H9 (cell line): ENCODE measurements at regions not wholly inside any gene's neighbourhood (a gene's known extent, or its start where the extent isn't known, plus 50 kb on each side); places are given as distances from the start of the nearest gene placed in this dataset.
A peak's percentile ranks its signal among the peaks of the same experiment; 100 is the strongest.

Experiments used
- DNase-seq: peaks from one replicate; pipeline ENCODE4 v3.0.0-alpha.2; 2017
- H2AFZ ChIP-seq: one replicate; pipeline ENCODE4 v1.6.1; 2013; ENCODE audit warnings: mild to moderate bottlenecking, low read length, control low read depth, moderate library complexity
- H2AK5ac ChIP-seq: 2 replicates; pipeline ENCODE4 v1.6.1; 2013; ENCODE audit warnings: low read length, control low read depth, mixed read lengths; ENCODE audit not compliant: insufficient read length
- H2BK120ac ChIP-seq: one replicate; pipeline ENCODE4 v1.6.1; 2013; ENCODE audit warnings: low read depth, mild to moderate bottlenecking, low read length, control low read depth, inconsistent platforms; ENCODE audit not compliant: poor library complexity, severe bottlenecking
- H2BK12ac ChIP-seq: 2 replicates; pipeline ENCODE4 v1.6.1; 2013; ENCODE audit warnings: low read length, control low read depth, mixed read lengths, low read depth; ENCODE audit not compliant: insufficient read length
- H2BK15ac ChIP-seq: 2 replicates; pipeline ENCODE4 v1.6.1; 2013; ENCODE audit warnings: low read depth, low read length, control low read depth
- H2BK20ac ChIP-seq: one replicate; pipeline ENCODE4 v1.6.1; 2013; ENCODE audit warnings: low read depth, mild to moderate bottlenecking, low read length, control low read depth, inconsistent platforms; ENCODE audit not compliant: poor library complexity, severe bottlenecking
- H2BK5ac ChIP-seq: 2 replicates; pipeline ENCODE4 v1.6.1; 2013; ENCODE audit warnings: low read length, control low read depth, mixed read lengths; ENCODE audit not compliant: insufficient read length
- H3K14ac ChIP-seq: 2 replicates; pipeline ENCODE4 v1.6.1; 2013; ENCODE audit warnings: low read length, control low read depth; ENCODE audit not compliant: insufficient read depth
- H3K18ac ChIP-seq: 2 replicates; pipeline ENCODE4 v1.6.1; 2013; ENCODE audit warnings: low read depth, mild to moderate bottlenecking, mixed read lengths, low read length, control low read depth; ENCODE audit not compliant: insufficient read length
- H3K23ac ChIP-seq: 2 replicates; pipeline ENCODE4 v1.6.1; 2013; ENCODE audit warnings: low read length, control low read depth, mixed read lengths, low read depth; ENCODE audit not compliant: insufficient read length
- H3K23me2 ChIP-seq: 2 replicates; pipeline ENCODE4 v1.6.1; 2013; ENCODE audit warnings: low read depth, mild to moderate bottlenecking, mixed read lengths, low read length, control low read depth; ENCODE audit not compliant: insufficient read length, poor library complexity, severe bottlenecking
- H3K27ac ChIP-seq: 2 replicates; pipeline ENCODE4 v1.5.1; 2013; ENCODE audit warnings: low read length, control low read depth, mixed read lengths, low read depth; ENCODE audit not compliant: insufficient read length
- H3K27me3 ChIP-seq: 2 replicates; pipeline ENCODE4 v1.6.1; 2013; ENCODE audit warnings: low read length, control low read depth, inconsistent platforms; ENCODE audit not compliant: insufficient read depth
- H3K4ac ChIP-seq: 2 replicates; pipeline ENCODE4 v1.6.1; 2013; ENCODE audit warnings: low read depth, mild to moderate bottlenecking, control low read depth, inconsistent platforms, low read length, moderate library complexity
- H3K4me1 ChIP-seq: 2 replicates; pipeline ENCODE4 v1.6.1; 2013; ENCODE audit warnings: low read length, control low read depth, inconsistent platforms; ENCODE audit not compliant: insufficient read depth
- H3K4me2 ChIP-seq: 2 replicates; pipeline ENCODE4 v1.6.1; 2013; ENCODE audit warnings: low read length, control low read depth, mixed read lengths; ENCODE audit not compliant: insufficient read length, insufficient read depth
- H3K56ac ChIP-seq: 2 replicates; pipeline ENCODE4 v1.6.1; 2013; ENCODE audit warnings: low read depth, mild to moderate bottlenecking, mixed read lengths, low read length, control low read depth; ENCODE audit not compliant: insufficient read length
- H3K79me1 ChIP-seq: 2 replicates; pipeline ENCODE4 v1.6.1; 2013; ENCODE audit warnings: low read depth, mild to moderate bottlenecking, moderate library complexity, low read length, control low read depth, inconsistent platforms; ENCODE audit not compliant: insufficient read depth, poor library complexity, severe bottlenecking
- H3K79me2 ChIP-seq: 2 replicates; pipeline ENCODE4 v1.6.1; 2013; ENCODE audit warnings: low read length, control low read depth, inconsistent platforms; ENCODE audit not compliant: insufficient read depth
- H3K9ac ChIP-seq: 2 replicates; pipeline ENCODE4 v1.6.1; 2013; ENCODE audit warnings: low read length, control low read depth, mixed read lengths; ENCODE audit not compliant: insufficient read length; ENCODE audit errors: extremely low read depth
- H3K9me3 ChIP-seq: one replicate; pipeline ENCODE4 v1.6.1; 2013; ENCODE audit warnings: low read depth, low read length, inconsistent platforms; ENCODE audit not compliant: control insufficient read depth
- H3T11ph ChIP-seq: one replicate; pipeline ENCODE4 v1.6.1; 2013; ENCODE audit warnings: mild to moderate bottlenecking, low read length, control low read depth, inconsistent platforms
- H4K20me1 ChIP-seq: one replicate; pipeline ENCODE4 v1.6.1; 2013; ENCODE audit not compliant: control insufficient read depth, insufficient read length, insufficient read depth
- H4K5ac ChIP-seq: 2 replicates; pipeline ENCODE4 v1.6.1; 2013; ENCODE audit warnings: low read depth, mild to moderate bottlenecking, mixed read lengths, low read length, control low read depth; ENCODE audit not compliant: insufficient read length
- H4K8ac ChIP-seq: replicated peaks from 2 replicates; pipeline ENCODE4 v1.6.1; 2013; ENCODE audit warnings: low read length, control low read depth, mixed read lengths, low read depth; ENCODE audit not compliant: insufficient read length
- H4K91ac ChIP-seq: 2 replicates; pipeline ENCODE4 v1.6.1; 2013; ENCODE audit warnings: low read depth, mild to moderate bottlenecking, moderate library complexity, mixed read lengths, low read length, control low read depth; ENCODE audit not compliant: insufficient read length
- H3K27ac Mint-ChIP-seq, 3 experiments: 2 replicates in 2 of 3; 3 replicates in 1 of 3; pipeline ENCODE4 v1.8.0; 2020 to 2021; ENCODE audit warnings: mixed read lengths in 3 of 3, mild to moderate bottlenecking in 1 of 3, moderate library complexity in 1 of 3
- H3K27me3 Mint-ChIP-seq: 2 replicates; pipeline ENCODE4 v1.8.0; 2021; ENCODE audit warnings: low read depth, mild to moderate bottlenecking, moderate library complexity, mixed read lengths
- H3K36me3 Mint-ChIP-seq, 3 experiments: 2 replicates in 2 of 3; 3 replicates in 1 of 3; pipeline ENCODE4 v1.8.0; 2020 to 2021; ENCODE audit warnings: low read depth in 3 of 3, mixed read lengths in 3 of 3; ENCODE audit not compliant: insufficient read depth in 1 of 3
- H3K4me1 Mint-ChIP-seq, 2 experiments: 2 replicates each; pipeline ENCODE4 v1.8.0; 2020; ENCODE audit warnings: mixed read lengths in 2 of 2
- H3K4me3 Mint-ChIP-seq, 2 experiments: 2 replicates in 1 of 2; 3 replicates in 1 of 2; pipeline ENCODE4 v1.8.0; 2020 to 2021; ENCODE audit warnings: mild to moderate bottlenecking in 2 of 2, mixed read lengths in 2 of 2, moderate library complexity in 1 of 2
- H3K9me3 Mint-ChIP-seq, 2 experiments: 2 replicates in 1 of 2; 3 replicates in 1 of 2; pipeline ENCODE4 v1.8.0; 2020; ENCODE audit warnings: mild to moderate bottlenecking in 2 of 2, mixed read lengths in 2 of 2, moderate library complexity in 1 of 2
- CTCF ChIP-seq: fragments of 200-600 bp; sonication (generic); conservative IDR thresholded peaks from 3 replicates; pipeline ENCODE4 v1.8.0; 2021; ENCODE audit warnings: antibody characterized with exemption, mild to moderate bottlenecking
- WGBS: extraction: QIAGEN DNeasy Blood & Tissue Kit; methylation state at CpG from one replicate; pipeline ENCODE4 v1.1.7; 2013; ENCODE audit warnings: missing lambda C conversion rate, low lambda C conversion rate, mixed read lengths; ENCODE audit not compliant: insufficient read length; ENCODE audit errors: extremely low coverage; 5-methylcytosine and 5-hydroxymethylcytosine counted together

GRCh38 chr18:43563780-43564179 is 286.5 kb upstream of the SYT4 start:
- H3K36me3 Mint-ChIP-seq: 0 out of 7 replicates have a peak, but pooled peaks cover 0 to under 1% (median 0%) of the 10 kb centered on the region in 3 experiments
- Histone ChIP-seq H3K9me3 (no peaks in the 10 kb centered on the region), H3K23ac (no peak overlapping the region), H2BK120ac (no peak overlapping the region), H3K4me1 (no peaks in the 10 kb centered on the region), H2BK12ac (no peak overlapping the region), H4K20me1 (no peaks in the 10 kb centered on the region), H4K8ac (no peak overlapping the region), H2BK5ac (no peak overlapping the region), H4K91ac (no peak overlapping the region), H2AFZ (no peak overlapping the region), H3T11ph (no peak overlapping the region), H3K79me1 (no peaks in the 10 kb centered on the region), H2AK5ac (no peak overlapping the region), H2BK20ac (no peak overlapping the region), H3K18ac (no peak overlapping the region), H3K27me3 (no peaks in the 10 kb centered on the region), H3K79me2 (no peaks in the 10 kb centered on the region), H4K5ac (no peak overlapping the region), H3K14ac (no peak overlapping the region), H2BK15ac (no peak overlapping the region), H3K4ac (no peak overlapping the region), H3K56ac (no peak overlapping the region), H3K4me2 (no peak overlapping the region), H3K27ac (no peak overlapping the region), H3K9ac (no peak overlapping the region), H3K23me2 (no peaks in the 10 kb centered on the region)
- no peak overlapping the region for H3K4me3 Mint-ChIP-seq
- no CpG with 5 or more reads among the region's 3 CpGs for WGBS
- H3K27ac Mint-ChIP-seq: no peak overlapping the region
- H3K9me3 Mint-ChIP-seq: no peaks in the 10 kb centered on the region; a peak in 1 of 5 replicates
- TF ChIP-seq CTCF: peak; percentile 79
- peak; percentile 38 for DNase-seq
- peaks cover 0 to 4% of the 10 kb centered on the region in 2 experiments; a peak in 3 of 4 replicates for H3K4me1 Mint-ChIP-seq
- H3K27me3 Mint-ChIP-seq: no peaks in the 10 kb centered on the region
